ENCODE measurements at regions not wholly inside any gene's neighbourhood (a gene's known extent, or its start where the extent isn't known, plus 50 kb on each side); places are given as distances from the start of the nearest gene placed in this dataset.

- no peak overlapping the region for H3K4me3 ChIP-seq (ENCODE audit: control insufficient read depth, low read depth, low read length)
- TF ChIP-seq CTCF (IDR thresholded peaks at IDR 0.05; ENCODE audit: control insufficient read depth, insufficient read depth, low read depth, low read length, missing control alignments), result no peak
- DNase-seq (ENCODE audit: low read depth), result no peak
Measured at GRCh38 chr18:29147944-29148343, 971.0 kb upstream of the CDH2 start.

GRCh38 chr18:29146068-29146467 is 969.1 kb upstream of the CDH2 start:
- TF ChIP-seq CTCF (IDR thresholded peaks at IDR 0.05; ENCODE audit: control insufficient read depth, insufficient read depth, low read depth, low read length, missing control alignments), result no peak
- H3K4me3 ChIP-seq (ENCODE audit: control insufficient read depth, low read depth, low read length), result no peak overlapping the region
- no peak for DNase-seq (ENCODE audit: low read depth)

GRCh38 chr18:29140590-29140989 is 963.7 kb upstream of the CDH2 start:
- TF ChIP-seq CTCF (IDR thresholded peaks at IDR 0.05; ENCODE audit: control insufficient read depth, insufficient read depth, low read depth, low read length, missing control alignments), result no peak
- no peak overlapping the region for H3K4me3 ChIP-seq (ENCODE audit: control insufficient read depth, low read depth, low read length)
- no peak for DNase-seq (ENCODE audit: low read depth)

GRCh38 chr18:29137773-29138495 is 961.0 kb upstream of the CDH2 start:
- no peak overlapping the region for H3K4me3 ChIP-seq (ENCODE audit: control insufficient read depth, low read depth, low read length)
- no peak for TF ChIP-seq CTCF (IDR thresholded peaks at IDR 0.05; ENCODE audit: control insufficient read depth, insufficient read depth, low read depth, low read length, missing control alignments)
- DNase-seq (ENCODE audit: low read depth), result no peak

- TF ChIP-seq CTCF (IDR thresholded peaks at IDR 0.05; ENCODE audit: control insufficient read depth, insufficient read depth, low read depth, low read length, missing control alignments), result no peak
- no peak for DNase-seq (ENCODE audit: low read depth)
- no peak overlapping the region for H3K4me3 ChIP-seq (ENCODE audit: control insufficient read depth, low read depth, low read length)
Measured at GRCh38 chr18:29123706-29124530, 947.0 kb upstream of the CDH2 start.

- TF ChIP-seq CTCF (IDR thresholded peaks at IDR 0.05; ENCODE audit: control insufficient read depth, insufficient read depth, low read depth, low read length, missing control alignments), result no peak
- H3K4me3 ChIP-seq (ENCODE audit: control insufficient read depth, low read depth, low read length), result no peak overlapping the region
- no peak for DNase-seq (ENCODE audit: low read depth)
Measured at GRCh38 chr18:29104671-29105070, 927.7 kb upstream of the CDH2 start.
